GM18951 (cell line): ENCODE measurements at regions not wholly inside any gene's neighbourhood (a gene's known extent, or its start where the extent isn't known, plus 50 kb on each side); places are given as distances from the start of the nearest gene placed in this dataset.

Experiments
- POLR2A ChIP-seq: IDR thresholded peaks from 4 replicates; pipeline ENCODE4 v1.6.1; 2011; ENCODE audit warnings: mild to moderate bottlenecking; ENCODE audit not compliant: insufficient read length, insufficient read depth; ENCODE audit errors: extremely low read depth
- in situ Hi-C: fragments of 300-500 bp; cut with MboI; formaldehyde crosslinking; loops from one replicate; pipeline ENCODE4 v1.12.0; 2022; ENCODE audit warnings: low sequenced_read_pairs, mixed read lengths, inconsistent platforms; ENCODE audit not compliant: unreplicated experiment

DNA sequence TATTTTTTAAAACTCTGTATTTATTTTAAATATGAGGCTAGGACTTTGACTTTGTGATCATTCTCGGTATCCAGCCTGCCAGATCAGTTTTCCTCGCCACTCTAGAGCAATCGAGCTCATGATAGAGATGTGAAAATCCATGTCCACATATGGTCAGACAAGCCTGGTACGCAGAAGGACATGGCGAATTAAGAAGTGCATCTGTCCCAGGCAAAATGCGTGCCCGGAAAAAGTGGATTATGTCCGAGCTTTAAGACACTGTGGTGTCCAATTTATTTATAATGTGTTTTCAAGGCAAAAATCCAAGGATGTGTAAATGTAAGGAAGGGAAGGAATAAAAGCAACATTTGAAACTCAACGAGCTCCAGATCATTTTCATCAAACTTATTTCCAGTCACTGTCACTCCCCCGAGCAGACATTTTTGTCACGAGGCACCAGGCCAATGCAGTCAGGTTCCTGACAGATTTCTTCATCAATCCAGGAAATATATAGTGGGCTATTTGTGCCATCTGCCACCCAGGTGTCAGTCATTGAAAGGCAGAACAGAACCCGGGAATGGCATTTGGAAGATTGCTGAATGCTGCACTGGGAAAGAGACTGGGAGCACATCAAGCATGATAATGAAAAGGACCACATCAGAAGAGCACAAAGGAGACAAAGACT lies 825.7 kb downstream of the SQOR start:
- no peak for TF ChIP-seq POLR2A
- in situ Hi-C loops: no loop called here

DNA sequence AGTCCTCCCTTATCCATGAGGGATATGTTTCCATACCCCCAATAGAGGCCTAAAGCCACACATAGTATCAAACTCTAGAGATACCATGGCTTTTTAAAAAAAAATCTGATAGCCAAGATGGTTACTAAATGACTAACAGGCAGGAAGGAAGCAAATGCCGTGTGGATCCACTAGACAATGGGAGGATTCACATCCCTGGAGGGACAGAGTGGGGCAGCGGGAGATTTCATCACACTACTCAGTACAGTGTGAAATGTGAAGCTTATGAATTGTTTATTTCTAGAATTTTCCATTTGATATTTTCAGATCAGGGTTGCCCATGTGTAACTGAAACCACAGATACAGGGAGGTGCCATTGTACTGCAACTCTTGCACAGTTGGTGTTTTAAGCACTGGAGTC lies 826.6 kb downstream of the SQOR start:
- in situ Hi-C loops: no loop called here
- TF ChIP-seq POLR2A: no peak

DNA sequence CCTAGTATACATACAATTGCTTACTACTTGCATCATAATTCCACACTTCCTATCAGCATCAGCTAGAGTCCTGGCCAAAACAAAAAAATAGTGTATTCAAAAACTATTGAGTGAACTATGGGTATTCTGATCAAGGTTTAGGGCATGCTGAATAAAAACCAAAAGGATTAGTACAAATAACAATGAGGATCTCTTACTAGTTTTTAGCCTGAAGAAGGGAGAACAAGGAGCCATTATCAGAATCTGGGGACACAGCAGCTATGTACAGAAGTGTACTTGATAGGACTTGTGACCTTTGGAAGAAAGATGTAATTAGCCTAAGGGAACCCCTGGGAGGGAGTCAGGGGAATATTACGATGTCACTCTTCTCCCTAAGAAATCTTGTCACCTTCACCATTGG lies 832.2 kb downstream of the SQOR start:
- in situ Hi-C loops: no loop called here
- TF ChIP-seq POLR2A: no peak

DNA sequence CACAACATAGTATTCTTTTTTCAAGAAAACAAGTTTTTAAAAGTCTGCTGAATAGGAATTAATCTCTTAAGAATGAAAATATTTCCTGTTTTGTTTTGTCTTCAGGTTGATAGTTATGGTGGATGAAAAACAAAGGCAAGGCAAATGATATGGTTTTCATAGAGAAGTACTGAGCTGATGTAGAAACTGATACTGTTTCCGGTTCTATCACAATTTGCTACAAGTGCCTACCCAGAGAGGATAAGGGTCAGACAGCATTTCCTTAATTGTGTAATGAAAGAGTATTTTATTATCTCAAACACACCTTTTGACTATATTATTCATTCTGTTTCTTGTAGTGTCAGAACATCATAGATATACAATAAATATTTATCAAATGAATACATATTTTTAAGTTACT lies 836.3 kb downstream of the SQOR start:
- TF ChIP-seq POLR2A: no peak
- in situ Hi-C loops: no loop called here

DNA sequence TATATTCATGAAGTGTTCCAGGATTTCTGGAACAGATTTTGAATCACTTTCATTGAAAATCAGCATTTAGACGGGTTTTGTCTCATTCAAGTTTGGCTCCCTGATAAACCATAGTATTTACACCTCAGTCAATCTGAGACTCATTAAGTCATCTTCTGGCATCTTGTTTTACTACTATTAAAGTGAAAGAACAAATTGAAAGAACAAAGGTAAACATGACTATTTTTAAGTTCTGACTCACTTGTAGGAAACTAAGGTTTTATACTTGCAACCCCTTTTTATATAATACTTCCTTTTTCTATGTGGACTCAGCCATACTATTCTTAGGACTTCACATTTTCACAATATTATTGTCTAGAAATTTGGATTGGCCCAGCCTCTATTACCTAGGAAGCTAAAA lies 854.4 kb downstream of the SQOR start:
- no peak for TF ChIP-seq POLR2A
- in situ Hi-C loops: no loop called here

DNA sequence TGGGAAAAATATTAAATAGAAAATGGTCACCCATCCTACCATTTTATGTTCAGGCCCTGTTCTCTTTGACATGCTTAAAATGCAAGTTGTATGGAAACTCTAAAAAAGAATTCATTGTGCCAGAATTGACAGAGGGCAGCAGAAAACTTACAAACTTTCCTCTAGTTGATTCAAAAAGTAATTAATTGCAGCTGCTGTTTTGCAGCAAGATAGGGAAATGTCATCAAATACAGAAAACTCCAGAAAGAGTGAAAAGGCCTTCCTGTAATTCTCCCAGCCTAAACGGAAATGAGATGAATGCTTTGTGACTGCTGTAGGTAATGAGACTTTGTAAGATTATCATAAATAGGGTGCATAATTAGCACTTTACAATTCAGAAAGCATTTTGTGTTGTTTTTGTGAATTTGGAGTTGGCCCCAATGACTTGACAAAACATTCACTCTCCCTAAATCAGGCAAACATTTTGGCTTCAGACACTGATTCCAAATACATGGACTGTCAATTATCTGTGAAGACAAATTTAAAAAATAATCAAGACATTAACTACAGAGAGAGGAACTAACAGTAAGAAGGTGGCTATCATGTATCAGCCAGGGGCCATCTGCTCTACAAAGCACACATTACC lies 861.8 kb downstream of the SQOR start:
- in situ Hi-C loops: no loop called here
- no peak for TF ChIP-seq POLR2A

DNA sequence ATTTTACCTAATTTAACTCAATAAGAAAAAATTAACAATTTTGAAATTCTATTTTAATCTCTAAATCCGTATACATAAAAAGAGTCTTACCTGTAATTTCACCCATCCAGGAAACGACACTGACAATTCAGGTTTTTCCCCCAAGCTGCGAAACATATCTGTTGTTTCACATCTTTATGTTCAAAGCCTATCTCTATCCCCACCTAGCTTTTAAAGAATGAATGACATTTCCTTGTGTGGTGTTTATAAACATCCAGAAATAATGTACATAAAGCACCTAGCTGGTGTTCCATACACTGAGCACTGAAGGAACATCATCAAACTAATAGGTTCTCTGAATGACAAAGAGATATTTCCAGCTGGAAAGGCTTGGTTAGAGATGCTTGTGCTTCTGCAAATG lies 867.8 kb downstream of the SQOR start:
- in situ Hi-C loops: no loop called here
- no peak for TF ChIP-seq POLR2A

DNA sequence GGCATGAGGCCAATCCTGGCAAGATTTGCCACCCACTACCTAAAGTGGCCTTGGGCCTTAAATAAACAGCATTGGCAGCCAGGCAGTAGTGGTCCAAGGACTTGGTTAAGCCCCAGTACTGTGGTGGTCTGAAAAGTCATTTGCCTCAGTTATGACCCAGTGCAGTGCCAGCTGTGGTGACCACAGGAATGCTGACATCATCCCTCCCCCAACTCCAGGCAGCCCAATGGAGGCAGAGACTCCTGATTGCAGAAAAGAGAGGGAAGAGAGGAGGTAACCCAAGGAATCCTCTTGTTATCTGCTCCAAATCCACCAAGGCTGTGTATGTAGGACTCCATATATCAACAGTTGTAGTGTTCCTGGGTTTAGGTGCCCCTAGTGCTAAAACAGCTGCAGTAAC lies 883.6 kb downstream of the SQOR start:
- in situ Hi-C loops: no loop called here
- TF ChIP-seq POLR2A: no peak

DNA sequence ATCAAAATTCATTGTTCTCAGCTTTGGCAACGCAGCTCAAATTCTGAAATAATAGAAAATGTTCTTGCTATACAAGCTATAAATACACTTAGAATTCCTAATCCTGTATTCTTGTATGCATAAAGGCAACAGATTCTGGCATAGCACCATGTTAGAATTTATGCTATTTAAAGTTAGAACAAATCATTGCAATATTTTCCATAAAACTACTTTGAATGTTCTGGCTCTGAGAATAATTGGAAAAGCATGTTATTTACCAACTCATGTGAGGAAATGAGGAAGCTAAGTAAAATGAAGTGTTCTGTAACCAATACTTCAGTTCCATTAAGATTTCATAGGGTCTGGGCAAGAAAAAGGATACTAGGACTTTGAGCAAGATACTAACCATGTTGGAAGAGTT lies 888.9 kb downstream of the SQOR start:
- TF ChIP-seq POLR2A: no peak
- in situ Hi-C loops: no loop called here

DNA sequence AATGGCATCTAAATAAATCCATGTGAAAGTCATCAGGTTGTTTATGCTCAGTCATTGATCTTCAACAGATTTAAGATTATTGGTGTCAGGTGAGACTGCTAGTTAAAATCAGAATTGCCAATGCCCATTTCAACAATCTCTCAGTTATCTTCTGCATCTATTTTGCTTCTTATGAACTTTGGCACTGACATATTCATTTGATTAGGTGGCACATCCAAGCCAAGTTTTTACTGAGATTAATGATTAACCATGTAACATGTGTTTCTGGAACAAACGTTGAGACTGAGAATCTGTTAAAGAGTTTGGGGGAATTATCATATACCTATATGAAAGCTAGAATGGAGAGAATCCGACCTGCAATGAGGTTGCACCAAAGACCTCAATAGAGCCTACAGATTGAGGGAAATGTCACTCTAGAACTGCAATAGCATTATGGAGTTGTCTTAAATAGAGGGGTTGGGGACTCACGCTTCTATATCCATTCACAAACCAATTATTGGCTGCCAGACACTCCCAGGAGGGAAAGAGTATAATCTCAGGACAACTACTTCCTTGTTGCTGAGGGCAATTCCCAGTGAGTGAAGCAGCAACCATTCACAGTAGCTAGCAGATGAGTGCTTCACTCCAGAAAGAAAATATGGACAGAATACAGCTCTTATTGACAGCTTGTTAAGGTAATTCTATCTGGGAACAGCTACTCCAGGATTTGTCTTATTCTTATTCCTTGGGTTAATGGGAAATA lies 891.3 kb downstream of the SQOR start:
- TF ChIP-seq POLR2A: no peak
- in situ Hi-C loops: no loop called here

DNA sequence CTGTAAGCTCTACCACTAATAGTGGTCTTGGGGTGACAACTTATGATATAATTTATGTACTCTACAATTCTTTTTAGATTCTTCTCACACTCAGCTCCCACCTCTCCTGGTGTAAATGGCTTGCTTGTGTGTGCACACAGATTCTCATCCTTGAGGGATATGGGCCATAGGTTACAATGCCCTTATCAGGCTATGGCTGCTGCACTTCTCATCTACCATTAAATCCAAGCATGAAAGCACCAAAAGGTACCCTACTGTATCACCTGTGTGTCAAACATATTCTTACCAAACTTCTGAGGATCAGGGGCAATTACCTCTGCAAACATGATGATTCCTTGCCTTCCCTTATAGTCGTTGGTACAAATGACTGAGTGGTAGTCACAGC lies 891.9 kb downstream of the SQOR start:
- no peak for TF ChIP-seq POLR2A

DNA sequence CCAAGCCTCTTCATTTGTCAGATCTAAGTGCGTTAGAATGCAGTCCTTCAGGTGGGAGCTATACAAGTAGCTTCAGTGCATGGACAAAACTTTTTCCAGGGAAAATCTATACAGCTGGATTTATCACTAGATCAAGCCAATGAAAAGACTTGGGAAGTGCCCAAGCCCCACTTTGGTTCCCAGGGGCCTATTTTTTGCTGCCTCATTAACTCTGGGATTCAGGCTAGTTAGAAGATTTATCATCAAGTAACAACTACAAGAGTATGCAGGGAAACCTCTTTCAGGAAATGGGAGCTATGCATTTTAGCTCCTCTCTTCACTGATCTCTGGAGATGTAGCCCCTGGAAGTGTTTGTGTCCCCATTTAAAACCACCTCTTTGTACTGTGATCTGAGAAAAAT lies 908.8 kb downstream of the SQOR start:
- TF ChIP-seq POLR2A: no peak
- in situ Hi-C loops: no loop called here

More for the DNA sequence above, 891.9 kb downstream of the SQOR start:
- in situ Hi-C loops: no loop called here

DNA sequence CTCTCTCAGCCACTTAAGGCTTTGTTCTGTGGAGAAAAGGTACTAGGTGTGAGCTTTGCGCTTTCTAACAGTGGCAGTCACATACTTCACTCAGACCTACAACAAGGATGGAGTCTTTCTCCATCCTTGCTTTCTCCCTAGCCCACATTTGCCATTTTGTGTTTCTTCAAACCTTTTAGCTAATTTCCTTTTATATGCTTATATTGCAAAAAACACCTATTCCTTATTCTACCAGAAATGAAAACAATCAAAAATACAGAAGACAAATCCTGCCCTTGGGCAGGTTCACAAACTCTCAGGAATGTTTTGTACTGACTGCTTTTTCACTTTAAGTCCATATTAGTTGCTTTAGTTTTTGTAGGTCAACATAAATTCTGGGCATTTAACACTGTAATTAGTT lies 914.2 kb downstream of the SQOR start:
- TF ChIP-seq POLR2A: no peak
- in situ Hi-C loops: no loop called here

DNA sequence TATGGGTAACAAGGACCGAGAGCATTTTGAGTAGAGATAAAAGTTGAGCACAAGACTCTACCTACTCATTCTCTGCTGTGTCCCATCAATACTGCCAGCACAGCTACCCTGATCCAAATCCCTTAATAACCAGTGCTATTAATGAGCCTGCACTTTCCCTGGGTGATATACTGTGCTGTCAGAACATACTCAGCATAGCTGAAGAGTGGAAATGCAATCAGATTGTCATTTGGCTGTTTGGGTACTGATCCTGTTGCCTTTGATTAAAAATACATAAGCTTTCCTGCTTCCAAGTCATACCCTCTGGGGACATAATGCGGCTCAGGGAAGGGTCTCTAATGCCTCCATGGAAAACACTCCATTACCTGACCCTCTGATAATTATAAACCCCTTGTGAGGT lies 917.5 kb downstream of the SQOR start:
- in situ Hi-C loops: no loop called here

More for the DNA sequence above, 917.5 kb downstream of the SQOR start:
- no peak for TF ChIP-seq POLR2A
